ENCODE measurements at regions not wholly inside any gene's neighbourhood (a gene's known extent, or its start where the extent isn't known, plus 50 kb on each side); places are given as distances from the start of the nearest gene placed in this dataset.
A peak's percentile ranks its signal among the peaks of the same experiment; 100 is the strongest.
"Not testable (repeated sequence)": the region's sequence is repeated elsewhere in the genome, so short reads cannot be mapped to it uniquely, and the experiment has no call there.

DNA sequence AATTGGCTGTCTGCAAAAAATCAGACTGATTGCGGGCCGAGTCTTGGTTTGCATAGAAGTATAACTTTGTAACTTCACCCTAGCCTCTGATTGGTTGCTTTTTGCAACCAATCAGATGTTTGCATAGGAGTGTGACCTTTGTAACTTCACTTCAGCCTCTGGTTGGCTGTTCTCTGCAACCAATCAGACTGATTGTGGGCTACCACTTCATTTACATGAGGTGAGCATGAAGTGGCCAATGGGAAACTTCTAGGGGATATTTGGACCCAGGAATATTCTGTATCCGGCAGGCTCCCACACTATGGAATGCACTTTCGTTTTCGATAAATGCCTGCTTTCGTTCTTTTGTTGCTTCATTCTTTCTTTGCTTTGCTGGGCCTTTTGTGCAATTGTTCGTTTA, 667.7 kb downstream of the FAM133A start:
- DNase-seq (ENCODE audit: low read depth, low spot score), result not testable (repeated sequence)

DNA sequence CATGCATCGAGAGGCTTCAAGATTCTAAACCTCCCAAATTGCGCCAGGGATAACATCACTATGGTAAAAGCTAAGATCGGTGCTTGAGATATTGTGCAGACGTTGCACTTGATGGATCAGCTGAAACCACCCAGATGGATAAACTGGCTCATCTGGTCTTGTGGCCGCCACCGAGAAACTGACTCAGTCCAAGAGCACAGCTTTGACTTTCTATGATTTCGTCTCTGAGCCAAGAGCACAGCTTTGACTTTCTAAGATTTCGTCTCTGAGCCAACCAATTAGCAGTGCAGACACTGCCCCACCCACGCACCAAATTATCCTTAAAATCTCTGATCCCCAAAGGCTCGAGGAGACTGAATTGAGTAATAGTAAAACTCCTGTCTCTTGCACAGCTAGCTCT, 687.2 kb downstream of the FAM133A start:
- DNase-seq (ENCODE audit: low read depth, low spot score), result peak; percentile 4

DNA sequence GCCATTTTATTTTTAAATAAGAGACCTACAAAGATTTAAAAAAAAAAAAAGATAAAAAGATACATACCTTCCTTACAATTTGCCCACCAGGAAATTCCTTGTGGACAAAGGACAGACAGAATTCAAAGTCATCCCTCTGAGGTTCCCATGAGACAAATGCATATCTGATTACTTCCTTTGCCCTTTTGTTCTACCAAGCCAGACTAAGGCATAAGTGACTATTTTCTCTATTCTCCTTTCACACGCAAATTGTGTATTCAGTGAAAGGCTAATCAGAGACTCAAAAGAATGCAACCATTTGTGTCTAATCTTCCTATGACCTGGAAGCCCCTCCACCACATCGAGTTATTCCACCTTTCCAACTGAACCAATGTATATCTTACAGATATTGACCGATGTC, 691.7 kb downstream of the FAM133A start:
- no peak for DNase-seq (ENCODE audit: low read depth, low spot score)

DNA sequence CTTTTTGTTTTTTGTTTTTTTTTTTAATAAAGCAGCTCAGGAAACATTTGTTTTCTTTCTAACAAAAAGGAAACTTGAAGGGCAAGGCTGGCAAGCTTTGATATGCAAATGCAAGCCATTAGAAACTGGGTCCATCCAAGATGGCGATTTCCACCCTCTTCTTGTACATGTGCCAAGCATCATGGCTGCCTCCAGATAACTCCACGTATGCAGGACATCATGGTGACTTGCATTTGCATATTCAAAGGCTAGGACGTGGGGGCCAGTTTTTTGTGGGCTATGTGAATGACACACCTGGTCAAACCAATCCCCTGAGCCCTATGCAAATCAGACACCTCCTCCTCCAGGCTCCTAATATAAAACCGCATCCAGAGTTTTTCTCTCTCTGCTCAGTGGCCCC, 692.6 kb downstream of the FAM133A start:
- DNase-seq (ENCODE audit: low read depth, low spot score), result no peak

DNA sequence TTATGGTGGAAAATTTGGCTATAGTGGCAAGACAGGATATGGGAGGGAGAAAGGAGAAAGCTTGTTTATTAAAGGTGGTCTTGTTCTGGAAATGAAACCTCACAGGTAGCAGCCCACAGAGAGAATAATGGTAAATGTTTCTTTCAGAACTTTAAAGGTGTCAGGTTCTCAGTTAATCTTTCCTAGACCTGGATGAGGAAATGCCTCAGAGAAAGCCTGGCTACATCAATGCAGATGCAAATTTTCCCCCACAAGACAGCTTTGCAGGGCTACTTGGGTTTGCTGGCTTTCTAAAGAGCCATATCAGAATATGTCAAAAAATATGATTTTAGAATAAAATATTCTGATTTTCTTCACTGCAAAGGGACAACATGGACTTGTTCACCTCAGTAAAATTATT, 715.0 kb downstream of the FAM133A start:
- DNase-seq (ENCODE audit: low read depth, low spot score), result no peak

DNA sequence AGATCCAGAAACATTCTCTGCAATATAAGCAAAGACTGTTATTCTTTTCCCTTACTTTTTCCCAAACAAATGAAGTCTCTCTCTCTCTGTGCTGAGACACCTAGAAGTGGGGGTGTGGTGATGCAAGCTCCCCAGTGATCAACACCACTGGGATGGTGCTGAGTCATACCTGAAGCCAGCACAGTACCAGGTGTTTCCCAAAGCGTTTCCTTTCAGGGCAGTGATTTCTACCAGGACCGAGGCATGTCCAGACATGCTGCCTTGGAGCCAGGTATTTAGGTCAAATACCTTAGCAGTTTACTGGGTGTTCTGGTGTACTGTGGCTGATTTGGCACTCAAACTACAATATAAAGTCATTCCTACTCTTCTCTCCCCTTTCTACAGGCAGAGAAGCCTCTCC, 726.5 kb downstream of the FAM133A start:
- DNase-seq (ENCODE audit: low read depth, low spot score), result peak; percentile 63

DNA sequence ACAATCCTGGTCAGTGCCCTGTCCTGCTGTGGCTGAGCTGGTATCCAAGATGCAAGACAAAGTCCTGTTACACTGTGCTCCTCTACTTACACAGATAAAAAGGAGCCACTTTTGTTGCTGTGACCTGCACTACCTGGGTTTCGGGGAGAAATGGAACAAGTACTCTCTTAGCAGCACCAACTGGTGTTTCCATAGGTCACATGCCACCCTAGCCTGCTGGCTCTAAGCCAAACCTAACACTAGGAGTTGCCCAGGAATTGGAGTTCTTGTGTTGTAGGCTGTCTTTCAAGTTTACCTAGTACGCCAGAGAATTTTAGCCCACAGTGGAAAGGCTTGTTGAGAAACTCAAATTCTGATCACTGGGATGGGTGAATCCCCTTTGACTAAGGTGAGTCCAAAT, 727.4 kb downstream of the FAM133A start:
- no peak for DNase-seq (ENCODE audit: low read depth, low spot score)

DNA sequence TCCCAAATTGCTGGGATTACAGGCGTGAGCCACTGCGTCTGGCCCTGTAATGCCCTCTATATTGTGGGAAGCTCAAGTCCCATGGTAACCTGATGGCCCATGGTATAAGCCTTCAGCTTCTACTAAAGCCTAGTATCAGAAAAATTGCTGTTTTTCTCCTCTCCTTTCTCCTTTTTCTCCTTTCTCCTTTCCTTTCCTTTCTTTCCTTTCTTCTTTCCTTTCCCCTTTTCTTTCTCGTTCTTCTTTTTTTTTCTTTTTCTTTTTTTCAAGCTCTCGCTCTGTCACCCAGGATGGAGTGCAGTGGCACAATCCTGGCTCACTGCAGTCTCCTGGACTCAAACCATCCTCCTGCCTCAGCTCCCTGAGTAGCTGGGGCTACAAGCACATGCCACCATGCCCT, 740.7 kb downstream of the FAM133A start:
- DNase-seq (ENCODE audit: low read depth, low spot score), result no peak

DNA sequence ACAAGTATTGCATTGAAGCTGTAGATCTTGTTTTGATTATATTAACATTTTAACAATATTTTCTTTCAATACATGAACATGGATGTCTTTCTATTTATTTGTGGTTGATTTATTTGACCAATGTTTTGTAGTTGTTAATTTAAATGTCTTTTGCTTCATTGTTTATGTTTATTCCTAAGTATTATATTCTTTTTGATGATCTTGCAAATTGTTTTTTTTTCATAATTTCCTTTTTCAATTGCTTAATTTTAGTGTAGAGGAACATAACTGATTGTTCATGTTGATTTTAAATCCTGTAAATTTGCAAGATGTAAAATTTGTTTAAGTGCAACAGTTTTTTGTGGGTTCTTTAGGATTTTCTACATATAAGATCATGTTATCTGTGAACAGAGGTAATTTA, 744.1 kb downstream of the FAM133A start:
- DNase-seq (ENCODE audit: low read depth, low spot score), result no peak

DNA sequence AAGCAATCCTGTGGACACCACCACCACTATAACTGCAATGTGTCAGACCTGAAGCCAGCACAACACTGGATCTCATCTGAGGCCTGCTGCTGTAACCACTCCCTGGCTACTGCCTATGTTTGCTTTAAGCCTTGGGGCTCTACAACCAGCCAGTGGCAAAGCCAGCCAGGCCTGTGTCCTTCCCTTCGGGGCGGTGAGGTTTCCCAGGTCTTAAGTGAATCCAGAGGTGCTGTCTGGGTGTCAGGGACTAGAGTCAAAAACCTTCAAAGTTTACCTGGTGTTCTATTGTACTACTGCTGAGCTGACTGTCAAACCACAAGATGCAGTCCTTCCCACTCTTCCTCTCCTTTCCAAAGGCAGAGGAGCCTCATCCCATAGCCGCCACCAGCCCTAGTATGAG, 750.5 kb downstream of the FAM133A start:
- peak; percentile 59 for DNase-seq (ENCODE audit: low read depth, low spot score)

DNA sequence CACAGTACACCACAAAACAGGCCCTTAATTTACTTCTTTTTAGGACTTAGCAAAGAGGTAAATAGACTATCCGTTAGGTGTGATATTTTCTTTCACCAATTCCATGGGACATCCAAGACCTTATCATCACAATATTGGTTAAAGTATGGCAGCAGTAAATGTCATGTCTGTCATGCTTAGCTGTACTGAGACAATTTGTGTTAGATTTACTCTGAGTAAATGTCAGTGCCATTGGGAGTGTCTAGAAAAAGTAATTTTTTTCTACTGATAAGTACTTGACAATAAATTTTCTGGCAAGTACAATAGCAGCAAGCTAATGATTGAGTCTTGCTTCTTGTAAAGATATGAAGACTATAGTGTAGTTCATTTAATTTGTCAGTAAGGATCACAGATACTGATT, 756.1 kb downstream of the FAM133A start:
- no peak for DNase-seq (ENCODE audit: low read depth, low spot score)

DNA sequence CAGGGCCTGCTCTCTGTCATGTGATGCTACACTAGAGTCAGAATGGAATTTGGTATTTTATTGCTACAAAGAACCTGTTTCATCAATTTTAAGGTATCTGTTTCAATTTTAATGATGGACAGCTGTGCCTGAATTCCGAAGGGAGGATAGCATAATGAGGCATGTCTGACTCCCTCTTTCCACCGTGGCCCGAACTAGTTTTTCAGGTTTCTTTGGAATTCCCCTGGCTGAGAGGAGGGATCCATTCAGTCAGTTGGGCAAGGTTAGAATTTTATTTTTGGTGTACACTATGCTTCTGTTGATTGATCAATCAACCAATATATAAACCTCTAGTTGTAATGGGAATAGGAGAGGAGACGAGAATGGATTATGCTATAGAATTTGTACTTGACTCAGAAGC, 761.8 kb downstream of the FAM133A start:
- DNase-seq (ENCODE audit: low read depth, low spot score), result peak; percentile 54

DNA sequence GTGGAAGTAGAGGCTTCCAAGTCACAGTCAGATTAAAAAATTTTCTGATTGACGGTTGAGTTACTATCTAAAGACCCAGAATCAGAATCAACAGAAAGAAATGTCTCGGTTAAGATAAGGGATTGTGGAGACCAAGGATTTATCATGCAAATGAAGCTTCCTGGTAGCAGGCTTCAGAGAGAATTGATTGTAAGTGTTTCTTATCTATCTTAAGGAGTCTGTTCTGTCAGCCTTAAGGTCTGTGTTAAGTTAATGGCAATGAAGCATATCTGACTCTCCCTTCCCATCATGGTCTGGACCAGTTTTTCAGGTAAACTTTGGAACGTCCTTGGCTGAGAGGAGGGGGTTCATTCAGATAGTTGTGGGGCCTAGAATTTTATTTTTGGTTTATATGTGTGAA, 780.2 kb downstream of the FAM133A start:
- DNase-seq (ENCODE audit: low read depth, low spot score), result no peak

DNA sequence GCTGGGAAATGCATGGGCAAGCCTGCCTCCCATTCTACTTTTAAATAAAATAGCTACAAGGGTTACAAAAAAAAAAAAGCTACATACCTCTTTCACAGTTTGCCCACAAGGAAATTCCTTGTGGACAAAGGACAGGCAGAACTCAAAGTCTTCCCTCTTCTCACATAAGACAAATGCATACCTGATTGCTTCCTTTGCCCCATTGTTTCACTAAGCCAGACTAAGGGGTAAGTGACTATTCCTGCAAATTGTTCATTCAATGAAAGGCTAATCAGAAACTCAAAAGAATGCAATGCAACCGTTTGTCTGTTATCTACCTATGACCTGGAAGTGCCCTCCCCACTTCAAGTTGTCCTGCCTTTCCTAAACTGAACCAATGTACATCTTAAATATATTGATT, 780.6 kb downstream of the FAM133A start:
- peak; percentile 71 for DNase-seq (ENCODE audit: low read depth, low spot score)

DNA sequence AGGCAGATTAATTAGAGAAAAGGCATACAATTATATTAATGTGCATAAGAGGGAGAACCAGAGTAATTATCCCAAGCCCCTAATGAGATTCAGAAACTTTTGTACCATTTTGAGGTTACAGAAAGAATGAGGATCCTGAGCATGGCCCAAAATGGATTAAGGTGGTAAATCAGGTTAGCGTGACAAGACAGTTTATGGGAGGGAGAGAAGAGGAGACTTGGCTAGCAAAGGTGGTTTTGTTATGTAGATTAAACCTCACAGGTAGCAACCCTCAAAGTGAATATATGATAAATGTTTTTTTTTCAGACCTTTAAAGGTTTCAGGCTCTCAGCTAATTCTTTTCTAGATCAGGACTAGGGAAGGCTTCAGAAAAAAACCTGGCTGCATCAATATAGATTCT, 781.8 kb downstream of the FAM133A start:
- peak; percentile 24 for DNase-seq (ENCODE audit: low read depth, low spot score)

DNA sequence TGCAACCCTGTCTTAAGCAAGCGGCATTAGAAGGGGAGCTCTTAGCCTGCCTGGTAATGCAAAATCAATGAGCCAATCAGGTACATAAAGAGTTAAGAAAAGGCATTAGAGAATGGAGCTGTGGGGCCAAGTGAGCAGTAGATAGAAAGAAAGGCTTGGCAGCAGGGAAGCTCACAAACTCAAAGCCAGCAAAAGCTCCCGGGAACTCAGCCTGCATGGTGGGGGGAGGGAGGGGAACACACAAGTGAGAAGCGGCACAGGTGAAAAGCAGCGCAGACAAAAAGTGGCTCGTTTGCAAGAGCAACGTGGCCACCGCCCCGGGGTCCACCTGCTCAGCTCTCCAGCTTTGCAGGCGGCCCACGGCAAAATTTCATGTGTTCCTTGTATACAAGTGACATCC, 818.5 kb downstream of the FAM133A start:
- peak; percentile 61 for DNase-seq (ENCODE audit: low read depth, low spot score)

DNA sequence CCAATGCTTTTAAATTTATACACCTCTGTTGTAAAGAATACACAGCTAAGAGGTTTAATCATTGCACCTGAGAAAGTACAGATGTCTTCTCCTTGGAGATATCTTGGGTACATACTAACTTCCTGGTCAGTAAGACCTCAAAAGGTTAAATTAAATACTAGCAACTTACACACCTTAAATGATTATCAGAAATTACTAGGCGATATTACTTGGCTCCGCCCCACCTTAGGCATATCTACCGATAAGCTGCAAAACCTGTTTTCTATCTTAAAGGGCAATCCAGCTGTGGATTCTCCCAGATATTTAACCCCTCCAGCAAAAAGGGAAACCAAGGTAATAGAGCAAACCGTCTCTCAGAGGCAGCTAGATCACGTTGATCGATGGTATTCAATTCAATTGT, 819.4 kb downstream of the FAM133A start:
- no peak for DNase-seq (ENCODE audit: low read depth, low spot score)

DNA sequence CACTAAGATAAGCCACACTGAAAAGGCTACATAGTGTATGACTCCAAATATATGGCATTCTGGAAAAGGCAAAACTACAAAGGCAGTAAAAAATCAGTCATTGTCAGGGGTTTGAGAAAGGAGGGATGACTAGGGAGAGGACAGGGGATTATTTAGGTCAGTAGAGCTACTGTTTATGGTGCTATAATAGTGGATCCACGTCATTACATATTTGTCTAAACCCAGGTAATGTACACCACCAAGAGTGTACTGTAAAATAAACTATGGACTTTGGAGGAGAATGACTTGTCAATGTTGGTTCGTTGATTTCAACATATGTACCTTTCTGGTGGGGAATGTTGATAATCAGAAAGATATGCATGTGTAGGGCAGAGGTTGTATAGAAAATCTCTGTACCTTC, 837.6 kb downstream of the FAM133A start:
- DNase-seq (ENCODE audit: low read depth, low spot score), result no peak

DNA sequence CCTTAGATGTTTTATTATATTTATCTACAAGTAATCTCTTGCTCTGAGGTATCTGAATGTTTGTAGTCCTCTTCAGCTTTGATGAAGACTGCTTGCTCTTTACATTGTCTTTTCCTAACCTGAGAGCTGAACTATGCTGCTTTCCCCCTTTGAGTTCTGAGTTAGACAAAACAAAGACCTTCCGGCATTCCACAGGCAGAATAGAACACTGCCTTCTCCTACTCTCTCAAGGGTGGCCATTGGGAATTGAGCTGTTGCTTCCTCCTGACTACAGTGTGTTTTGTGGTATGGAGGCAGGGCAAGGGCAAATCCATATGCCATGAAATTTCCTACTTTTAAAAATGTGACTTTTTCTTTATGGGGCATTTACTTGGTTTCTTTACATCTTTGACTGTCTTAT, 841.0 kb downstream of the FAM133A start:
- DNase-seq (ENCODE audit: low read depth, low spot score), result peak; percentile 39

DNA sequence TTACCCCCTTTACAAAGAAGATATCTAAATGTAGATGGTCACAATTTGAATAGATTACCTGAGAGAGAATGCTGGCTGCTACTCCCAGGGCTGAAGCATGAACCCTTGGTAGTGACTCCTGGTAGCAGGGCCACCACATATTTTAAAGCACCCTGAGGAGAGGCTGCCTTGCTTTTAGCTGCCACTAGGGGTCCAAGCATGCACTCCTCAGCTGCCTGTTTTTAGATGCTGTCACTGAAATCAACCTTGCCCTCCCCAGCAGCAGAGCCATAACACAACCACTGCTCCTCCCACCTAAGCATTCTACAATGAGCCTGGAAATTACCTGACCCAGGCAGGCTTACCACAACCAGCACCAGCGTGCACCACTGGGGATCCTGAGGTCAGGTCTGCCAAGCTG, 850.9 kb downstream of the FAM133A start:
- DNase-seq (ENCODE audit: low read depth, low spot score), result peak; percentile 26

DNA sequence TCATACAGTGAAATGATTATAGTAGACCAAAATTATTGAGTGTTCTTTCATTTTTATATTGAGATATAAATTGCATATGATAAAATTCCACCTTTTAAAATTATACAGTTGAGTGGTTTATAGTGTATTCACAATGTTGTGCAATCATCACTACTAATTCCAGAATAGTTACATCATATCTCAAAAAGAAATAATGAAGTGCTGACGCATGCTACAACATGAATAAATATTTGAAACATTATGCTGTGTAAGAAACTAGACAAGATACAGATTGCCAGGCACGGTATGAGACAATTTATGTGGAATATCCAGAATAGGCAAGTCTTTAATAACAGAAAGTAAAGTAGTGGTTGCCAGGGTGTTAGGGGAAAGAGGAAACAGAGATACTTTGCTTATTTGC, 871.7 kb downstream of the FAM133A start:
- no peak for DNase-seq (ENCODE audit: low read depth, low spot score)

DNA sequence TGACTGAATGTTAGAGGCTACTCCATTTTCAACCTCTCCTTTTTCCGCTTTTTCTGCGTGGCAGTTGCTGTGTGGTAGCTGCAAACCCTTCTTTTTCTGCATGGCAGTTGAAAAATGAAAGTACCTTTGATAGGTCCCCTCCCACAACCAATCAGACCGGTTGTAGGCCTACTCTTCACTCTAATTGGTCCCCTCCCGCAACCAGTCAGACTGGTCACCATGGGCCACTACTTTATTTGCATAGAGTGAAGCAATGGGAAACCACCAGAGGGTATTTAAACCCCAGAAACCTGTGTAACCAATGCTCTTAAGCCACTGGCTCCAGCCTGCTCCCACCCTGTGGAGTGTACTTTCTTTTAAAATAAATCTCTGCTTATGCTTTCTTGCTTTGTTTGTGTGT, 877.8 kb downstream of the FAM133A start:
- no peak for DNase-seq (ENCODE audit: low read depth, low spot score)

DNA sequence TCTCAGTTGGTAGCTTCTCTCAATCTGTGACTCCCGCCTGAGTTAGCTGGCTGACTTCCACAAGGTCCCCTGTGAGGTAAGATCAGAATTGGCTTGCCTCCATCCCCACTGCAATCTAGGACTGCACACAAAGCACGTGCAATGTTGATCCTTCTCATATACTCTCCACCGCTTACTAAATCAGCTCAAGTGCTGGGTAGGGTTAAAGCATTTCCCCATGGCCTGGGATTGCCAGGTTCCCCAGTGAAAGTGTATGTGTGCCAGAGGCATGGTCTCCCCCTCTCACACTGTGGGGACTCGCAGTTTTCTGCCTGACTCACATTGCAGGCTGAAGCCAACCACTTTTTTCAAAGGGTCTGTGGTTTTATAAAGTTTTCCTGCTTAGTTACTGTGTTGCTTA, 886.9 kb downstream of the FAM133A start:
- DNase-seq (ENCODE audit: low read depth, low spot score), result no peak

DNA sequence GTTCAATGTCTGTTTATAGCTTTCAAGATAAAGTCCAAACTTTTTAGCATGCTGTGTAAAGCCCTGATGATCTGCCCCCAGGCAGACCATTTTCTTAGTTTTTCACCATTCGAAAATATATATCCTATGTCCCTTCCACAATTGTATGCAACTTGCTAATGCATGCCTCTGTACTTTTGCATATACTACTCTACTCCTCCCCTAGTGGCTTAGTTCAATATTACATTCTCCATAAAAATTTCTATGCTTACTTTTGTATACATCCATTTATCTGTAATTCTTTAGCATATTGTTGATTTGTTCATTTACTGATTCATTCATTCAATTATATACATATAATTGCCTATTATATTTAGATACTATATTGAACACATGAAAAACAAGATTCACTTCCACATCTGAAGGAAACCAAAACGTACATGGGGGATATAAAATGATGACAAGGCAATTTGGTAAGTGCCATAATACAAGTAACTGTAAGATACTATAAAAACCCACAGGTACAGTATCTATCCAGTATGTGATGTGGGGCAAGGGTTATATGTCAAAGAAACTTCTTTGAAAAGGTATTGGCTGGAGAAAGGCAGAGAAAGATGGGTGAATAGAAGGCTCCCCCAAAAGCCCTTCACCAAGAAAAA, 902.5 kb downstream of the FAM133A start:
- no peak for DNase-seq (ENCODE audit: low read depth, low spot score)

All from ELF-1 (cell line).